ENCODE measurements at regions not wholly inside any gene's neighbourhood (a gene's known extent, or its start where the extent isn't known, plus 50 kb on each side); places are given as distances from the start of the nearest gene placed in this dataset.

GRCh38 chr1:72942008-72942407 lies 659.7 kb upstream of the NEGR1 start:
- TF ChIP-seq POLR2A (IDR thresholded peaks at IDR 0.05) (no peak), CTCF (IDR thresholded peaks at IDR 0.05) (no peak)

All from uterus (tissue), 2 donors.